ENCODE measurements at regions not wholly inside any gene's neighbourhood (a gene's known extent, or its start where the extent isn't known, plus 50 kb on each side); places are given as distances from the start of the nearest gene placed in this dataset.

GRCh38 chr1:90784186-90784847, 67.2 kb upstream of the BARHL2 start:
- DNase-seq (ENCODE audit: low spot score) = no peak
- intact Hi-C loops (cut with DNase I) = no loop called here

DNA sequence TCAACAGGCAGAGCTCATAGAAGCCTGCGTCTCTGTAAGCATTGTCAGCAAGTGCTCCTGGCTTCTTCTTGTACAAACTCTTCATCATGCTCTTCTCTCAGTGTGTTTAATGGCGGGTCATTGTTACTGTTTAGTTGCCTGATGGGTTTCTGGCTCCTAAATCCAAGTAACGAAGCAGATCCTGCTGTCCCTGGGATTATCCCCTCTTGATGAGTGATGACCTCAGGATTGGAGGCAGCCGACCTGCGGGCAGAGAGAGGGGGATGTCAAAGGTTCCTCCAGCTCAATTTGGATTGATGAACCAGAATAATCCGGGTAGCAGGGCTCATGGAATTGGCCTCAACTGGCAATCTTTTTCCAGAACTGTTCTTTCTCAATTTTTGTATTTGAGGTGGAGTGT, 66.1 kb upstream of the BARHL2 start:
- intact Hi-C loops (cut with DNase I) = no loop called here
- DNase-seq (ENCODE audit: low spot score) = no peak

GRCh38 chr1:90782046-90782445, 64.9 kb upstream of the BARHL2 start:
- DNase-seq (ENCODE audit: low spot score) = no peak
- intact Hi-C loops (cut with DNase I) = no loop called here

DNA sequence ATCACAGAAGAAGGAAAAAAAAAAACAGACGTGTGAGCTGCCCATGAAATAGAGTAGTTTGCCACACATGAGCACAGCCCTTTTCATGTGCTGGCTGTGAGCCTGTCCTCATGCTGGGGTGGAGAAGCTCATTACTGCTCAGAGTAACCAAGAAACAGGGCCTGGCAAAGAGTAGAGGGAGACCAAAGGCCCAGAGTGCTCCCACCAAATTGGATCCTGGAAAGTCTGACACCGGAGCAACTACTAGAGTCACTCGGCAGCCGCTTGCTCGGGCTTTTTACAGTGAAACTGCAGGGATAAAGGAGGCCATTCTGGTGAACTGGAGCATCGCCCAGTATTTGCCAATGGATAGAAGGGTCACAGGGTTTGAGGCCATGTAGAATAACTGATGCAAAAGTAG, 64.4 kb upstream of the BARHL2 start:
- intact Hi-C loops (cut with DNase I) = no loop called here
- DNase-seq (ENCODE audit: low spot score) = no peak

DNA sequence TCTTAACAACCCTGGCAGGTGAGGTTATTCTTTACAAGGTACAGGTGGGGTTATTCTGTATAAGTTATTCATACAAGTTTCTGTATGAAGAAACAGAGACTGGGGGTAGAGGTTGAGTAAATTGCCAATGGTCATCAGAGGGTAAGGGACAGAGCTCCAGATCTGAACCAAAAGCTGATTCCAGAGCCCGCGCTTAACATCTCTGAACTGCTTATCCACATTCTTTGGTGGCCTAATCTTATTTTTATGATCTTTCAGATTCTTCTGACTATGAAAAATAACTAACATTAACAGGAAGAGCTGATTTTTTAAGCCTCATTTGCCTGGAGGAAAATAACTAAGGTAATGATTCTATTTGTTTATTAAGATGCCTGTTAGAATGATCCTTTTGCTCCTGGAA, 63.9 kb upstream of the BARHL2 start:
- intact Hi-C loops (cut with DNase I) = no loop called here
- no peak for DNase-seq (ENCODE audit: low spot score)

DNA sequence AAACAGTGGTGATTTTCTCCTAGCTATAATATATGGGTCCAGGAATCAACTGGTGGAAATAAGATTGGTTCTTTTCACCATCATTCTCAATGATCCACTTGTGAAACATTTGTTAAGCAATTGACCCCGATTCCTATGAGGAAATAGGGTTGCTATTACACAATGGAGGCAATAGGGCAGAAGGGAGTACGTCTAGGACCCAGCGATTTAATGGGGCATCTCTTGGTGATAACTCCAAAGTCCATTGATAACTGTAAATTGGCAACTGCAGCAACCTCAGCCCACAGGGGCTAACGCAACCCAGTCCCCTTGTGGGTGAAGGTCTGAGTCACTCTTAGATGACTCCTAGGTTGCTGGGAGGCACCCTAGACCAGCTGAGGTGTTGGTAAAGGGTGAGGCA, 62.5 kb upstream of the BARHL2 start:
- DNase-seq (ENCODE audit: low spot score) = no peak
- intact Hi-C loops (cut with DNase I) = no loop called here

DNA sequence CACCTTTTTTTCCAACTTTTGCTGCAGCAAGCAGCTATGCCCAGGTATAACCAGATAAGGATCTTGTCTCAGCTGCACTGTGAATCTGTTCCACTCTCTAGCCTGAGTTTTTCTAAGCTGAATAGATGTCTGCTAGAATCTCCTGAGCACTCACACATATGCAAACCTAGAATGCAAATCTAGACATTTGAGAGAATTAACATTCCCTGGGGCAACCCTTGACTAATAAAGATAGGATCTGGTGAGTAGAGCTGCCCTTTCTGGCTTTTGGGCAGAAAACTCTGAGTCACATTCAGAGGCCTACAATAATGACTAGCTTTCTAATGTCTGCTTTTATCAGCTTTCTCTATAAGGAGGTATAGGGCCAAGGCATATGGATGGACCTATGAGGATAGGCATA, 61.4 kb upstream of the BARHL2 start:
- no peak for DNase-seq (ENCODE audit: low spot score)
- intact Hi-C loops (cut with DNase I) = no loop called here

GRCh38 chr1:90773812-90774211, 56.7 kb upstream of the BARHL2 start:
- intact Hi-C loops (cut with DNase I) = no loop called here
- DNase-seq (ENCODE audit: low spot score) = no peak

- DNase-seq (ENCODE audit: low spot score) = no peak
- intact Hi-C loops (cut with DNase I) = no loop called here
Measured at GRCh38 chr1:90768826-90769225, 51.7 kb upstream of the BARHL2 start.

GRCh38 chr1:90768098-90768497, 51.0 kb upstream of the BARHL2 start:
- intact Hi-C loops (cut with DNase I) = no loop called here
- no peak for DNase-seq (ENCODE audit: low spot score)
